ENCODE measurements at regions not wholly inside any gene's neighbourhood (a gene's known extent, or its start where the extent isn't known, plus 50 kb on each side); places are given as distances from the start of the nearest gene placed in this dataset.

DNA sequence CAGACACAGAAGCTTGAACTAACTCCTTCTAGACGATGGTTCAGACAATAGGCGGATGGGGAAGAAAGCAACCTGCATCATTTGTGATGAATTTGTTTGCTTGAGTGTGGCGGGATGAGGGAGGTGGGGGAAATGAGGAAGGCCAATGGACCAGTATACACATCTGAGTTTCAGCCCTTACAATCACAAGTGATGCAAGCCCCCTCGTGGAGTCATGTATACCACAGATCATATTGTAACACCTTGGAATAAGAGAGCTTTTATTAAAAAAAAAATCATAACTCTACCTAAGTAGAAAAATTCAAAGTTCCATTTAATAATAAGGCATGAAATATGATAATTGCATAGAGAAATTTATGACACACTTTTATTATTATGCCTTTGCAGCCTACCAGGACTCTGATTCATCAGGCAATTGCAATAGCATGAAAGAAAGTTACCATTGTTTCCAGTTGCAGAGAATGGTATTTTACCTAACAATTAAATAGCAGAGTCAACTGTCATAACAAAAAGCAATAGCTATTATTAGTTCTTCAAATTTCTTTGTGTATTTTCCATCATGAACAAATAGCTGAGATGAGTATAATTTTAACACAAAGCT lies 230.2 kb upstream of the AKR1E2 start:
- H3K27me3 ChIP-seq, result no peaks in the 10 kb centered on the region
- H3K4me3 ChIP-seq, result no peak overlapping the region
- no peak overlapping the region for H2AFZ ChIP-seq
- TF ChIP-seq EZH2phosphoT487 (IDR thresholded peaks at IDR 0.05; ENCODE audit: low read depth, severe bottlenecking, unreplicated experiment) (no peak), EZH2 (IDR thresholded peaks at IDR 0.05; ENCODE audit: borderline replicate concordance) (no peak)
- TF ChIP-seq, protein P1, sequence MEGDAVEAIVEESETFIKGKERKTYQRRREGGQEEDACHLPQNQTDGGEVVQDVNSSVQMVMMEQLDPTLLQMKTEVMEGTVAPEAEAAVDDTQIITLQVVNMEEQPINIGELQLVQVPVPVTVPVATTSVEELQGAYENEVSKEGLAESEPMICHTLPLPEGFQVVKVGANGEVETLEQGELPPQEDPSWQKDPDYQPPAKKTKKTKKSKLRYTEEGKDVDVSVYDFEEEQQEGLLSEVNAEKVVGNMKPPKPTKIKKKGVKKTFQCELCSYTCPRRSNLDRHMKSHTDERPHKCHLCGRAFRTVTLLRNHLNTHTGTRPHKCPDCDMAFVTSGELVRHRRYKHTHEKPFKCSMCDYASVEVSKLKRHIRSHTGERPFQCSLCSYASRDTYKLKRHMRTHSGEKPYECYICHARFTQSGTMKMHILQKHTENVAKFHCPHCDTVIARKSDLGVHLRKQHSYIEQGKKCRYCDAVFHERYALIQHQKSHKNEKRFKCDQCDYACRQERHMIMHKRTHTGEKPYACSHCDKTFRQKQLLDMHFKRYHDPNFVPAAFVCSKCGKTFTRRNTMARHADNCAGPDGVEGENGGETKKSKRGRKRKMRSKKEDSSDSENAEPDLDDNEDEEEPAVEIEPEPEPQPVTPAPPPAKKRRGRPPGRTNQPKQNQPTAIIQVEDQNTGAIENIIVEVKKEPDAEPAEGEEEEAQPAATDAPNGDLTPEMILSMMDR (IDR thresholded peaks at IDR 0.05; ENCODE audit: poor library complexity), result no peak
- H3K9me2 ChIP-seq (replicated peaks; ENCODE audit: insufficient read depth), result no peaks in the 10 kb centered on the region
- no peak overlapping the region for H3K4me2 ChIP-seq
- WGBS (ENCODE audit: low lambda C conversion rate, missing lambda C conversion rate), result 95% methylated on average over 4 of the region's 4 CpGs
- no peak overlapping the region for H3K27ac ChIP-seq
- no peaks in the 10 kb centered on the region for H3K9me3 ChIP-seq (ENCODE audit: low read depth)
- no peaks in the 10 kb centered on the region for H3K4me1 ChIP-seq (ENCODE audit: insufficient read depth)
- H3K79me2 ChIP-seq, result no peaks in the 10 kb centered on the region
- no peaks in the 10 kb centered on the region for H4K20me1 ChIP-seq (ENCODE audit: insufficient read depth, poor library complexity, severe bottlenecking)
- H3K36me3 ChIP-seq (replicated peaks; ENCODE audit: insufficient read depth, low read depth), result no peaks in the 10 kb centered on the region
- no peak for DNase-seq (ENCODE audit: low spot score)

DNA sequence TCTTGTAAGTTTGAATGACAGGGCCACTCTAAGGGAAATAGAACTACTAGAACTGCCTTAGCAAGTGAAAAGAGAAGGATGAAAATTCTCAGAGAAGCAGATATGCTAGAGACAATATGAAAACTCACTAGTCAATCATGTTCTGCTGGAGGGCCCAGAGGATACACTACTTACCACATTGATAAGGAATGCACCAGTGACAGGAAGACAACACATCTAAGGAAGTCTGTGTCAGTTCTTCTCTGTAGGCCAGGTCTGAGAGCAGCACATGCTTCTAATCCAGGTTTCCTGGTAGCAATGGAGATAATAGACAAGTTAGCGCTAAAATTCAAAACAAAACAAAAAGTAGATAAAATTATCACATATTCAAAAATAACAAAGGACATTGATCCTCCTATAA lies 235.2 kb upstream of the AKR1E2 start:
- no peaks in the 10 kb centered on the region for H3K36me3 ChIP-seq (replicated peaks; ENCODE audit: insufficient read depth, low read depth)
- no peak overlapping the region for H3K4me2 ChIP-seq
- TF ChIP-seq, protein P1 (IDR thresholded peaks at IDR 0.05; ENCODE audit: poor library complexity), result no peak
- TF ChIP-seq EZH2phosphoT487 (IDR thresholded peaks at IDR 0.05; ENCODE audit: low read depth, severe bottlenecking, unreplicated experiment), result no peak
- TF ChIP-seq EZH2 (IDR thresholded peaks at IDR 0.05; ENCODE audit: borderline replicate concordance), result no peak
- H3K9me2 ChIP-seq (replicated peaks; ENCODE audit: insufficient read depth), result no peaks in the 10 kb centered on the region
- no peaks in the 10 kb centered on the region for H3K4me1 ChIP-seq (ENCODE audit: insufficient read depth)
- no peaks in the 10 kb centered on the region for H3K27me3 ChIP-seq
- no peak overlapping the region for H3K27ac ChIP-seq
- no peaks in the 10 kb centered on the region for H3K79me2 ChIP-seq
- no peaks in the 10 kb centered on the region for H3K9me3 ChIP-seq (ENCODE audit: low read depth)
- no peak overlapping the region for H3K4me3 ChIP-seq
- no peak for DNase-seq (ENCODE audit: low spot score)
- H2AFZ ChIP-seq, result no peak overlapping the region
- 96% methylated on average over 1 of the region's 1 CpG for WGBS (ENCODE audit: low lambda C conversion rate, missing lambda C conversion rate)
- H4K20me1 ChIP-seq (ENCODE audit: insufficient read depth, poor library complexity, severe bottlenecking), result no peaks in the 10 kb centered on the region

DNA sequence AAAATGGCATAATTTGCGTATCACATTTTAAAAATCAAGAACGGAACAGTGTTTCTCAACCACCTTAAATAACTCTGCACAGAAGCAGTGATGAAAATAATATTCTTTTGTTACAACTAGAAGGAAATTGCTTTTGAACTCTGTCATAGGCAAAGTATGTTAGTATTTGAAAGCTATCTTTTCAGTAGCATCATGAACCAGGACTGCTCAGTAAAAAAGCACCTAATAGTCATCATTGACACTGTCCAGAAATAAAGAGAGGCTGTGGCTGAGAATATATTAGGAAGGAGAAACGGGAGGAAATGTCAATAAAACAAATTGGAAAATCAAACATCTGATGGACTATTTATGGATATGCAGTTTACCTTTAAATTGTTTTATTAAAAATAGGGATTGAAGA lies 237.2 kb upstream of the AKR1E2 start:
- no peaks in the 10 kb centered on the region for H3K9me3 ChIP-seq (ENCODE audit: low read depth)

More for the DNA sequence above, 237.2 kb upstream of the AKR1E2 start:
- Histone ChIP-seq H3K4me2 (no peak overlapping the region), H3K4me3 (no peak overlapping the region), H3K9me2 (replicated peaks; ENCODE audit: insufficient read depth) (no peaks in the 10 kb centered on the region), H2AFZ (no peak overlapping the region), H4K20me1 (ENCODE audit: insufficient read depth, poor library complexity, severe bottlenecking) (no peaks in the 10 kb centered on the region), H3K27ac (no peak overlapping the region), H3K4me1 (ENCODE audit: insufficient read depth) (no peaks in the 10 kb centered on the region), H3K79me2 (no peaks in the 10 kb centered on the region), H3K36me3 (replicated peaks; ENCODE audit: insufficient read depth, low read depth) (no peaks in the 10 kb centered on the region), H3K27me3 (no peaks in the 10 kb centered on the region)
- 93% methylated on average over 3 of the region's 3 CpGs for WGBS (ENCODE audit: low lambda C conversion rate, missing lambda C conversion rate)
- DNase-seq (ENCODE audit: low spot score), result no peak
- TF ChIP-seq EZH2 (IDR thresholded peaks at IDR 0.05; ENCODE audit: borderline replicate concordance), result no peak
- TF ChIP-seq EZH2phosphoT487 (IDR thresholded peaks at IDR 0.05; ENCODE audit: low read depth, severe bottlenecking, unreplicated experiment), result no peak
- TF ChIP-seq, protein P1 (IDR thresholded peaks at IDR 0.05; ENCODE audit: poor library complexity), result no peak
